Heart left ventricle (tissue), 16 donors: ENCODE measurements at regions not wholly inside any gene's neighbourhood (a gene's known extent, or its start where the extent isn't known, plus 50 kb on each side); places are given as distances from the start of the nearest gene placed in this dataset.

Experiments used
- ATAC-seq, 4 donors: fragments of 200-7000 bp; cut with Tn5 transposase; one replicate each; pipeline ENCODE4 v1.9.1; 2020 to 2022; ENCODE audit warnings: moderate library complexity in 4 of 4, mild to moderate bottlenecking in 3 of 4, moderate number of reproducible peaks in 1 of 4
- DNase-seq, 5 donors: peaks; one replicate each; pipeline ENCODE4 v3.0.0-alpha.2; 2020
- H3K27ac ChIP-seq, 12 donors: fragments of 200-600 bp; sonication (generic) in 4 of 12; one replicate each; pipeline versions ENCODE4 v1.5.0 to v1.8.0; 2016 to 2022; ENCODE audit warnings: mild to moderate bottlenecking in 2 of 12
- H3K27me3 ChIP-seq, 9 donors: fragments of 200-600 bp; sonication (generic) in 2 of 9; one replicate each; pipeline versions ENCODE4 v1.5.1 to v1.8.0; 2016 to 2022; ENCODE audit warnings: mild to moderate bottlenecking in 3 of 9
- H3K36me3 ChIP-seq, 9 donors: fragments of 200-600 bp; sonication (generic) in 2 of 9; one replicate each; pipeline versions ENCODE4 v1.5.0 to v1.8.0; 2018 to 2022; ENCODE audit warnings: mild to moderate bottlenecking in 2 of 9
- H3K4me1 ChIP-seq, 12 donors: fragments of 200-600 bp; sonication (generic) in 4 of 12; one replicate each; pipeline versions ENCODE4 v1.5.0 to v1.8.0; 2016 to 2022; ENCODE audit warnings: mild to moderate bottlenecking in 3 of 12
- H3K4me3 ChIP-seq, 12 donors: fragments of 200-600 bp; sonication (generic) in 4 of 12; one replicate each; pipeline versions ENCODE4 v1.5.0 to v1.8.0; 2017 to 2022; ENCODE audit warnings: mild to moderate bottlenecking in 9 of 12, moderate library complexity in 4 of 12
- H3K9me3 ChIP-seq, 12 donors: fragments of 200-600 bp; sonication (generic) in 4 of 12; one replicate each; pipeline versions ENCODE4 v1.5.0 to v1.8.0; 2016 to 2022; ENCODE audit warnings: mild to moderate bottlenecking in 1 of 12
- POLR2A ChIP-seq, 2 donors: fragments of 450-650 bp; IDR thresholded peaks; one replicate each; pipeline ENCODE4 v1.6.1; 2017; ENCODE audit warnings: antibody characterized with exemption in 2 of 2, mild to moderate bottlenecking in 2 of 2, moderate library complexity in 2 of 2
- WGBS, 4 donors: extraction: QIAGEN DNeasy Blood & Tissue Kit in 2 of 4; methylation state at CpG; one replicate each; pipeline versions ENCODE4 v1.1.5 to v1.1.7; 2013 to 2018; 5-methylcytosine and 5-hydroxymethylcytosine counted together
- intact Hi-C, 10 donors: fragments of 100-400 bp; cut with DNase I; formaldehyde crosslinking; loops; one replicate each; pipeline versions ENCODE4 v1.11.1 to v1.14.2; 2022
- TF ChIP-seq, protein P1 (sequence below), 12 donors: fragments of 200-600 bp; sonication (generic) in 4 of 12; IDR thresholded peaks; one replicate each; pipeline versions ENCODE4 v1.5.0 to v1.8.0; 2018 to 2022; ENCODE audit warnings: antibody characterized with exemption in 12 of 12, mild to moderate bottlenecking in 5 of 12
- donor health status: ischemic (EF 13 %, LVEDD 7.1; RV severe dilation, severe dysfunction).
- donor health status: healthy with polysubstance abuse.
- donor health status: DM: no; HTN: yes; CAD: no.
- donor health status: DM: no; HTN: no; CAD: no.
- donor health status: ischemic (EF 25% LVEDD 6.9; RV normal size, moderate dysfunction).
- donor health status: ischemic (EF 25% LVEDD 5.7; RV mildly dilated, moderate dysfunction).
- donor health status: healthy.
- donor health status: DM: yes; HTN: yes; CAD: no.
- donor health status: ischemic (EF 35%, LVEDD 5.7; RV mildly dilated, moderate dysfunction).
- donor health status: nonischemic (EF 11% LVEDD 7.7; RV severe dilation, severe dysfunction).
- donor health status: DM: yes; HTN: yes; CAD: no.
- donor health status: PGD.
- donor health status: ischemic (EF 29% LVEDD 5.4; RV normal size, mild dysfunction).
- donor health status: nonischemic (EF 23%, LVEDD 6.1; RV moderate dilation, normal function).

GRCh38 chr6:21321076-21321475 lies 272.5 kb upstream of the SOX4 start:
- H3K9me3 ChIP-seq, result peaks cover 0 to 15% (median 0%) of the 10 kb centered on the region in 12 donors
- no peak overlapping the region for H3K4me3 ChIP-seq
- no peaks in the 10 kb centered on the region for H3K4me1 ChIP-seq
- no peak for ATAC-seq
- WGBS, 4 donors, result 54 to 59% (median 55%) methylated on average over 6 of the region's 6 CpGs
- no peak overlapping the region for H3K27ac ChIP-seq
- no peak for DNase-seq
- H3K36me3 ChIP-seq, result no peaks in the 10 kb centered on the region
- H3K27me3 ChIP-seq, result no peaks in the 10 kb centered on the region
- TF ChIP-seq POLR2A (IDR thresholded peaks at IDR 0.05), result no peak
- TF ChIP-seq, protein P1, sequence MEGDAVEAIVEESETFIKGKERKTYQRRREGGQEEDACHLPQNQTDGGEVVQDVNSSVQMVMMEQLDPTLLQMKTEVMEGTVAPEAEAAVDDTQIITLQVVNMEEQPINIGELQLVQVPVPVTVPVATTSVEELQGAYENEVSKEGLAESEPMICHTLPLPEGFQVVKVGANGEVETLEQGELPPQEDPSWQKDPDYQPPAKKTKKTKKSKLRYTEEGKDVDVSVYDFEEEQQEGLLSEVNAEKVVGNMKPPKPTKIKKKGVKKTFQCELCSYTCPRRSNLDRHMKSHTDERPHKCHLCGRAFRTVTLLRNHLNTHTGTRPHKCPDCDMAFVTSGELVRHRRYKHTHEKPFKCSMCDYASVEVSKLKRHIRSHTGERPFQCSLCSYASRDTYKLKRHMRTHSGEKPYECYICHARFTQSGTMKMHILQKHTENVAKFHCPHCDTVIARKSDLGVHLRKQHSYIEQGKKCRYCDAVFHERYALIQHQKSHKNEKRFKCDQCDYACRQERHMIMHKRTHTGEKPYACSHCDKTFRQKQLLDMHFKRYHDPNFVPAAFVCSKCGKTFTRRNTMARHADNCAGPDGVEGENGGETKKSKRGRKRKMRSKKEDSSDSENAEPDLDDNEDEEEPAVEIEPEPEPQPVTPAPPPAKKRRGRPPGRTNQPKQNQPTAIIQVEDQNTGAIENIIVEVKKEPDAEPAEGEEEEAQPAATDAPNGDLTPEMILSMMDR (IDR thresholded peaks at IDR 0.05), result no peak
- intact Hi-C loops, result no loop called here

- ATAC-seq (no peak), DNase-seq (no peak)
- WGBS, 4 donors, result 77 to 95% (median 94%) methylated on average over 2 of the region's 2 CpGs
- Histone ChIP-seq H3K36me3 (no peaks in the 10 kb centered on the region), H3K4me3 (no peak overlapping the region), H3K4me1 (no peaks in the 10 kb centered on the region), H3K9me3 (peaks cover 0 to 15% (median 0%) of the 10 kb centered on the region in 12 donors), H3K27me3 (no peaks in the 10 kb centered on the region), H3K27ac (no peak overlapping the region)
- intact Hi-C loops, result no loop called here
- TF ChIP-seq, protein P1 (IDR thresholded peaks at IDR 0.05), result no peak
- no peak for TF ChIP-seq POLR2A (IDR thresholded peaks at IDR 0.05)
Measured at GRCh38 chr6:21321531-21321930, 272.0 kb upstream of the SOX4 start.

DNA sequence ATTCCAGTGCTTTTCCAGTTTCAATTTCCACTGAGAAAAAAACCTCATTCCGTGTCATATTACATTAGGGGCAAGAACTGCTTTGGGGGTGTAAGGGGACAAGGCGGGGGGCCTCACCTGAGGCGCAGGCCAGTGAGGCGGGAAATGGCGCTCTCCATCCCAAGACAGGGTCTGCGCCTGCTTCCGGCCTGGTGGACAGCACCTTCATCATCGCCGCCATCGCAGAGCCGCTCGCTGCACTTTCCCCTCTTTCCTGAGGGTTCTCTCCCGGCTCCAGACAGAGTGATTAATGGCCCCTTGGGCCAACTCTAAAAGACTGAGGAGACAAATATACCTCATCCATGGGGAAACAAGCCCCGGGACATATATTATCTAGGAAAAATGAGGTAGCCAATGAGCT lies 270.0 kb upstream of the SOX4 start:
- no peak overlapping the region for H3K4me3 ChIP-seq
- intact Hi-C loops, result no loop called here
- TF ChIP-seq POLR2A (IDR thresholded peaks at IDR 0.05), result no peak
- TF ChIP-seq, protein P1 (IDR thresholded peaks at IDR 0.05), result no peak
- no peaks in the 10 kb centered on the region for H3K4me1 ChIP-seq
- no peaks in the 10 kb centered on the region for H3K27me3 ChIP-seq
- H3K36me3 ChIP-seq, result no peaks in the 10 kb centered on the region
- H3K27ac ChIP-seq, result no peak overlapping the region
- no peak for DNase-seq
- H3K9me3 ChIP-seq, result peaks cover 0 to 15% (median 0%) of the 10 kb centered on the region in 12 donors
- no peak for ATAC-seq
- WGBS, 4 donors, result 93 to 96% (median 95%) methylated on average over 14 of the region's 14 CpGs

DNA sequence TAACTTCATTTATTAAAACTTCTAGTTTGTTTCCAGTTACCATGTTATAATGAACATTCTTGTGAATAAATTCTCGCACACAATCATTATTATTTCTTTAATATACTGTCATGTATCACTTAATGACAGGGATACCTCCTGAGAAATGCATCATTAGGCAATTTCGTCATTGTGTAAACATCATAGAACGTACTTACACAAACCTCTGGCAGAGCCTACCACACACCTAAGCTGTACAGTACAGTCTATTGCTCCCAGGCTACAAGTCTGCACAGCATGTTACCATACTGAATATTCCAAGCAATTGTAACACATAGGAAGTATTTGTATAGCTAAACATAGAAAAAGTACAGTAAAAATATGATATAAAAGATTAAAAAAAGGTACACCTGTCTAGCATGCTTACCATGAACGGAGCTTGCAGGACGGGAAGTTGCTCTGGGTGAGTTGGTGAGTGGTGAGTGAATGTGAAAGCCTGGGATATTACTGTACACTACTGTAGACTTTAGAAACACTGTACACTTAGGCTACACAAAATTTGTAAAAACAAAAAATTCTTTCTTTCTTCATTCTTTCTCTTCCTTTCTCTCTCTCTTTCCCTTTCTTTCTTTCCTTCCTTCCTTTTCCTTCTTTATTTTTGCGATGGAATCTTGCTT lies 268.2 kb upstream of the SOX4 start:
- WGBS, 4 donors, result 86 to 90% (median 88%) methylated on average over 6 of the region's 6 CpGs
- no peaks in the 10 kb centered on the region for H3K4me1 ChIP-seq
- no peak for ATAC-seq

More for the DNA sequence above, 268.2 kb upstream of the SOX4 start:
- Histone ChIP-seq H3K9me3 (peaks cover 0 to under 1% (median 0%) of the 10 kb centered on the region in 12 donors), H3K27ac (no peak overlapping the region), H3K4me3 (no peak overlapping the region), H3K36me3 (no peaks in the 10 kb centered on the region), H3K27me3 (no peaks in the 10 kb centered on the region)
- DNase-seq, result no peak
- TF ChIP-seq, protein P1 (IDR thresholded peaks at IDR 0.05), result no peak
- no peak for TF ChIP-seq POLR2A (IDR thresholded peaks at IDR 0.05)
- intact Hi-C loops, result no loop called here
